Keratinocyte (primary cell): ENCODE measurements at regions not wholly inside any gene's neighbourhood (a gene's known extent, or its start where the extent isn't known, plus 50 kb on each side); places are given as distances from the start of the nearest gene placed in this dataset.

Experiments used
- DNase-seq: peaks from one replicate; pipeline ENCODE4 v3.0.0-alpha.2; 2011; ENCODE audit warnings: low read depth, missing footprints, low spot score
- FAIRE-seq: peaks from 2 replicates; lab custom pipeline; 2011; peaks lifted over from hg19 to GRCh38; lab: Jason Lieb, UNC
- H2AFZ ChIP-seq: 2 replicates; pipeline ENCODE4 v1.6.0; 2012; ENCODE audit warnings: low read length, control low read depth, inconsistent platforms; ENCODE audit not compliant: control insufficient read depth
- H3K27ac ChIP-seq: 2 replicates; pipeline ENCODE4 v1.5.1; 2011; ENCODE audit warnings: low read length; ENCODE audit not compliant: control insufficient read depth, insufficient read depth
- H3K27me3 ChIP-seq: 3 replicates; pipeline ENCODE4 v1.6.0; 2011; ENCODE audit warnings: low read length; ENCODE audit not compliant: control insufficient read depth, insufficient read depth; ENCODE audit errors: extremely low read depth
- H3K36me3 ChIP-seq, 2 experiments: 2 replicates in 1 of 2; 3 replicates in 1 of 2; pipeline ENCODE4 v1.5.1; 2011; ENCODE audit warnings: low read length in 2 of 2, mild to moderate bottlenecking in 1 of 2; ENCODE audit not compliant: control insufficient read depth in 2 of 2, insufficient read depth in 2 of 2; ENCODE audit errors: extremely low read depth in 1 of 2
- H3K4me1 ChIP-seq: 3 replicates; pipeline ENCODE4 v1.5.1; 2011; ENCODE audit warnings: low read length; ENCODE audit not compliant: control insufficient read depth, insufficient read depth; ENCODE audit errors: extremely low read depth
- H3K4me2 ChIP-seq: 3 replicates; pipeline ENCODE4 v1.6.0; 2011; ENCODE audit warnings: low read depth, low read length; ENCODE audit not compliant: control insufficient read depth, insufficient read depth; ENCODE audit errors: extremely low read depth
- H3K4me3 ChIP-seq, 3 experiments: fragments of 200-600 bp in 1 of 3; sonication (generic) in 1 of 3; 2 replicates in 2 of 3; 3 replicates in 1 of 3; pipeline ENCODE4 v1.5.1; 2011 to 2016; ENCODE audit warnings: low read length in 3 of 3, mild to moderate bottlenecking in 3 of 3, control low read depth in 2 of 3, inconsistent platforms in 1 of 3, low read depth in 1 of 3, mixed read lengths in 1 of 3, mixed run types in 1 of 3, moderate library complexity in 1 of 3; ENCODE audit not compliant: control insufficient read depth in 2 of 3, insufficient read depth in 2 of 3; ENCODE audit errors: extremely low read depth in 1 of 3
- H3K79me2 ChIP-seq: 2 replicates; pipeline ENCODE4 v1.6.0; 2012; ENCODE audit warnings: low read length; ENCODE audit not compliant: control insufficient read depth, insufficient read depth
- H3K9ac ChIP-seq: 3 replicates; pipeline ENCODE4 v1.6.0; 2011; ENCODE audit warnings: low read length; ENCODE audit not compliant: control insufficient read depth, insufficient read depth; ENCODE audit errors: extremely low read depth
- H3K9me1 ChIP-seq: 3 replicates; pipeline ENCODE4 v1.6.0; 2011; ENCODE audit warnings: low read length; ENCODE audit not compliant: control insufficient read depth, insufficient read depth; ENCODE audit errors: extremely low read depth
- H3K9me3 ChIP-seq: 2 replicates; pipeline ENCODE4 v1.5.1; 2012; ENCODE audit warnings: low read depth, low read length; ENCODE audit not compliant: control insufficient read depth
- H4K20me1 ChIP-seq: 3 replicates; pipeline ENCODE4 v1.6.0; 2011; ENCODE audit warnings: low read length; ENCODE audit not compliant: control insufficient read depth, insufficient read depth; ENCODE audit errors: extremely low read depth
- EZH2 ChIP-seq: IDR thresholded peaks from one replicate; pipeline ENCODE4 v1.6.1; 2012; ENCODE audit warnings: inconsistent platforms, mild to moderate bottlenecking, low read length, moderate library complexity
- dilution Hi-C: fragments of 300-500 bp; cut with MboI; formaldehyde crosslinking; loops from one replicate; pipeline ENCODE4 v1.7.0; 2020; ENCODE audit warnings: low sequenced_read_pairs; ENCODE audit not compliant: extremely low pct_ligation_motif_present
- TF ChIP-seq, protein P1 (sequence below), 3 experiments: IDR thresholded peaks in 1 of 3; conservative IDR thresholded peaks in 1 of 3; optimal IDR thresholded peaks in 1 of 3; 2 replicates in 2 of 3; 3 replicates in 1 of 3; pipeline versions ENCODE3 to v1.5.1; 2011; ENCODE audit warnings: low read length in 3 of 3, mild to moderate bottlenecking in 3 of 3, moderate library complexity in 2 of 3, control low read depth in 1 of 3, inconsistent platforms in 1 of 3; ENCODE audit not compliant: insufficient read depth in 2 of 3; ENCODE audit errors: extremely low read depth in 1 of 3

DNA sequence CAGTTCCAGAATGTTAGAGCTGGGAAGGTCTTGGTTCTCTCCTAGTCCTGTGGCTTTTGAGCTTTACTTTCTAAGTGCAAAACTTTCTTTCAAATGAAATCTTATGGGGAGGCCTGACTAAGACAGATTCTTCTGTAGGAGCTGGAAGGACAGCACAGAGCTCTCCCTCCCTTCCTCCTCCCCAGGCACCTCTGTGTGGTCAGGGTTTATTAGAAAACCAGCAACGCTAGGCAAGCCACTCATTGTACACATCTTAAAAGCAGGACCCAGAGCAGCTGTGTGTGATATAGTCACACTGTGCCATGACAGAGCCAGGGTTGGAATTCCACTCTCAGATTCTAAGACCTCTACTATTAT is 241.1 kb upstream of the RAB4A start:
- no peak for DNase-seq
- dilution Hi-C loops, result no loop called here
- Histone ChIP-seq H3K9me1 (no peaks in the 10 kb centered on the region), H3K27ac (no peak overlapping the region), H3K4me2 (no peak overlapping the region), H2AFZ (no peak overlapping the region), H3K79me2 (no peaks in the 10 kb centered on the region), H3K4me3 (no peak overlapping the region), H4K20me1 (no peaks in the 10 kb centered on the region), H3K27me3 (no peaks in the 10 kb centered on the region), H3K4me1 (peaks cover under 1% of the 10 kb centered on the region), H3K36me3 (no peaks in the 10 kb centered on the region), H3K9me3 (no peaks in the 10 kb centered on the region), H3K9ac (no peak overlapping the region)
- TF ChIP-seq EZH2, result no peak
- TF ChIP-seq, protein P1, sequence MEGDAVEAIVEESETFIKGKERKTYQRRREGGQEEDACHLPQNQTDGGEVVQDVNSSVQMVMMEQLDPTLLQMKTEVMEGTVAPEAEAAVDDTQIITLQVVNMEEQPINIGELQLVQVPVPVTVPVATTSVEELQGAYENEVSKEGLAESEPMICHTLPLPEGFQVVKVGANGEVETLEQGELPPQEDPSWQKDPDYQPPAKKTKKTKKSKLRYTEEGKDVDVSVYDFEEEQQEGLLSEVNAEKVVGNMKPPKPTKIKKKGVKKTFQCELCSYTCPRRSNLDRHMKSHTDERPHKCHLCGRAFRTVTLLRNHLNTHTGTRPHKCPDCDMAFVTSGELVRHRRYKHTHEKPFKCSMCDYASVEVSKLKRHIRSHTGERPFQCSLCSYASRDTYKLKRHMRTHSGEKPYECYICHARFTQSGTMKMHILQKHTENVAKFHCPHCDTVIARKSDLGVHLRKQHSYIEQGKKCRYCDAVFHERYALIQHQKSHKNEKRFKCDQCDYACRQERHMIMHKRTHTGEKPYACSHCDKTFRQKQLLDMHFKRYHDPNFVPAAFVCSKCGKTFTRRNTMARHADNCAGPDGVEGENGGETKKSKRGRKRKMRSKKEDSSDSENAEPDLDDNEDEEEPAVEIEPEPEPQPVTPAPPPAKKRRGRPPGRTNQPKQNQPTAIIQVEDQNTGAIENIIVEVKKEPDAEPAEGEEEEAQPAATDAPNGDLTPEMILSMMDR (optimal IDR thresholded peaks at IDR 0.05 in 1 of 3, IDR thresholded peaks at IDR 0.05 in 1 of 3, conservative IDR thresholded peaks at IDR 0.05 in 1 of 3; ENCODE audit: extremely low read depth in 1 of 3, insufficient read depth in 2 of 3, low read length in 3 of 3), result no peak
- FAIRE-seq, result no peak

- Histone ChIP-seq H3K27ac (no peak overlapping the region), H3K9me1 (no peaks in the 10 kb centered on the region), H3K4me1 (no peaks in the 10 kb centered on the region), H3K36me3 (no peaks in the 10 kb centered on the region), H3K4me2 (no peak overlapping the region), H4K20me1 (no peaks in the 10 kb centered on the region), H3K79me2 (no peaks in the 10 kb centered on the region), H2AFZ (no peak overlapping the region), H3K27me3 (no peaks in the 10 kb centered on the region), H3K9ac (no peak overlapping the region), H3K4me3 (no peak overlapping the region), H3K9me3 (no peaks in the 10 kb centered on the region)
- no peak for FAIRE-seq
- TF ChIP-seq, protein P1 (optimal IDR thresholded peaks at IDR 0.05 in 1 of 3, IDR thresholded peaks at IDR 0.05 in 1 of 3, conservative IDR thresholded peaks at IDR 0.05 in 1 of 3; ENCODE audit: extremely low read depth in 1 of 3, insufficient read depth in 2 of 3, low read length in 3 of 3), result no peak
- no peak for TF ChIP-seq EZH2
- dilution Hi-C loops, result no loop called here
- no peak for DNase-seq
Measured at GRCh38 chr1:229030630-229031029, 240.3 kb upstream of the RAB4A start.
